Keratinocyte (primary cell): ENCODE measurements at regions not wholly inside any gene's neighbourhood (a gene's known extent, or its start where the extent isn't known, plus 50 kb on each side); places are given as distances from the start of the nearest gene placed in this dataset.
A peak's percentile ranks its signal among the peaks of the same experiment; 100 is the strongest.

Source experiments
- DNase-seq: peaks from one replicate; pipeline ENCODE4 v3.0.0-alpha.2; 2011; ENCODE audit warnings: low read depth, missing footprints, low spot score
- FAIRE-seq: peaks from 2 replicates; lab custom pipeline; 2011; peaks lifted over from hg19 to GRCh38; lab: Jason Lieb, UNC
- H2AFZ ChIP-seq: 2 replicates; pipeline ENCODE4 v1.6.0; 2012; ENCODE audit warnings: low read length, control low read depth, inconsistent platforms; ENCODE audit not compliant: control insufficient read depth
- H3K27ac ChIP-seq: 2 replicates; pipeline ENCODE4 v1.5.1; 2011; ENCODE audit warnings: low read length; ENCODE audit not compliant: control insufficient read depth, insufficient read depth
- H3K27me3 ChIP-seq: 3 replicates; pipeline ENCODE4 v1.6.0; 2011; ENCODE audit warnings: low read length; ENCODE audit not compliant: control insufficient read depth, insufficient read depth; ENCODE audit errors: extremely low read depth
- H3K36me3 ChIP-seq, 2 experiments: 2 replicates in 1 of 2; 3 replicates in 1 of 2; pipeline ENCODE4 v1.5.1; 2011; ENCODE audit warnings: low read length in 2 of 2, mild to moderate bottlenecking in 1 of 2; ENCODE audit not compliant: control insufficient read depth in 2 of 2, insufficient read depth in 2 of 2; ENCODE audit errors: extremely low read depth in 1 of 2
- H3K4me1 ChIP-seq: 3 replicates; pipeline ENCODE4 v1.5.1; 2011; ENCODE audit warnings: low read length; ENCODE audit not compliant: control insufficient read depth, insufficient read depth; ENCODE audit errors: extremely low read depth
- H3K4me2 ChIP-seq: 3 replicates; pipeline ENCODE4 v1.6.0; 2011; ENCODE audit warnings: low read depth, low read length; ENCODE audit not compliant: control insufficient read depth, insufficient read depth; ENCODE audit errors: extremely low read depth
- H3K4me3 ChIP-seq, 3 experiments: fragments of 200-600 bp in 1 of 3; sonication (generic) in 1 of 3; 2 replicates in 2 of 3; 3 replicates in 1 of 3; pipeline ENCODE4 v1.5.1; 2011 to 2016; ENCODE audit warnings: low read length in 3 of 3, mild to moderate bottlenecking in 3 of 3, control low read depth in 2 of 3, inconsistent platforms in 1 of 3, low read depth in 1 of 3, mixed read lengths in 1 of 3, mixed run types in 1 of 3, moderate library complexity in 1 of 3; ENCODE audit not compliant: control insufficient read depth in 2 of 3, insufficient read depth in 2 of 3; ENCODE audit errors: extremely low read depth in 1 of 3
- H3K79me2 ChIP-seq: 2 replicates; pipeline ENCODE4 v1.6.0; 2012; ENCODE audit warnings: low read length; ENCODE audit not compliant: control insufficient read depth, insufficient read depth
- H3K9ac ChIP-seq: 3 replicates; pipeline ENCODE4 v1.6.0; 2011; ENCODE audit warnings: low read length; ENCODE audit not compliant: control insufficient read depth, insufficient read depth; ENCODE audit errors: extremely low read depth
- H3K9me1 ChIP-seq: 3 replicates; pipeline ENCODE4 v1.6.0; 2011; ENCODE audit warnings: low read length; ENCODE audit not compliant: control insufficient read depth, insufficient read depth; ENCODE audit errors: extremely low read depth
- H3K9me3 ChIP-seq: 2 replicates; pipeline ENCODE4 v1.5.1; 2012; ENCODE audit warnings: low read depth, low read length; ENCODE audit not compliant: control insufficient read depth
- H4K20me1 ChIP-seq: 3 replicates; pipeline ENCODE4 v1.6.0; 2011; ENCODE audit warnings: low read length; ENCODE audit not compliant: control insufficient read depth, insufficient read depth; ENCODE audit errors: extremely low read depth
- EZH2 ChIP-seq: IDR thresholded peaks from one replicate; pipeline ENCODE4 v1.6.1; 2012; ENCODE audit warnings: inconsistent platforms, mild to moderate bottlenecking, low read length, moderate library complexity
- dilution Hi-C: fragments of 300-500 bp; cut with MboI; formaldehyde crosslinking; loops from one replicate; pipeline ENCODE4 v1.7.0; 2020; ENCODE audit warnings: low sequenced_read_pairs; ENCODE audit not compliant: extremely low pct_ligation_motif_present
- TF ChIP-seq, protein P1 (sequence below), 3 experiments: IDR thresholded peaks in 1 of 3; conservative IDR thresholded peaks in 1 of 3; optimal IDR thresholded peaks in 1 of 3; 2 replicates in 2 of 3; 3 replicates in 1 of 3; pipeline versions ENCODE3 to v1.5.1; 2011; ENCODE audit warnings: low read length in 3 of 3, mild to moderate bottlenecking in 3 of 3, moderate library complexity in 2 of 3, control low read depth in 1 of 3, inconsistent platforms in 1 of 3; ENCODE audit not compliant: insufficient read depth in 2 of 3; ENCODE audit errors: extremely low read depth in 1 of 3

DNA sequence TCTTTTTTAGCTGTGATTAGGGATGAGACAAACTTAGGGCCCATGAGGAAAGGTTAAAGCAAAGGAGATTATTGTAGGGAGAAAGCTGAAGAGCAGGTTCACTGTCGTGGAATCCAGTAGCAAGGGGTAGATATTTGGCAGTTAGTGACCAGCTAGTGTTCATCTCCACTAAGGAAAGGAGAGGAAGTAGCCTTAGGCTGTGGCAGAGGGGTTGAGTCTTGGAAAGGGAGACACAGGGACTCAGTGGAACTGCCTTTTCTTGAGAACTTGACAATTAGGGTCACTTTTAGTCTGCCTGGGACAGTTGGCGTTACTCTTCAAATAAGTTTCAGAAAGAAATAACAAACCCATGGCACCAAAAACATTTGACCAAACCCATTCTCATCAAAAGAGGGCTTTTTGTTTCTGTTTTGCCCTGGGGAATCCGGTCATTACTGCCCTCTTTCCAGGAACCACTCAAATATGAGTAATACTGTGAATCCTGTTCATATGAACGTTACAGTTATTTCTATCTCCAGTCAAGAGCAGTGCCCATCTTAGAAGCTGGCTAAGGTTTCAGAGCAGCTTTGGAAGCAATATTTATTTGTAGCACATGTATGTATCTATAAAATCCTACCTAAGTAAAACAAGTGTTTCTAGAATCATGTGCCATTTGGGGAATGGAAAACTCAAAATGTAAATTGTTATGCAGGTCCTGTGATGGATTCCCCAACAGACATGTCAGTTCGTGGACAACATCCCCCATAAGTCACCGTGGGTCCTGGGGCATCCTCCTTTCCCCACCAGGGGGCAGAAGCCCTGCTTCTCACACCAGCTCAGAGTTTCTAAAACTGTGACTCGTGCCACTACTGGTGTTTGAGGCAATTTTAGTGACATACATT lies 77.3 kb upstream of the PHLPP1 start:
- no peak overlapping the region for H3K4me2 ChIP-seq
- TF ChIP-seq, protein P1, sequence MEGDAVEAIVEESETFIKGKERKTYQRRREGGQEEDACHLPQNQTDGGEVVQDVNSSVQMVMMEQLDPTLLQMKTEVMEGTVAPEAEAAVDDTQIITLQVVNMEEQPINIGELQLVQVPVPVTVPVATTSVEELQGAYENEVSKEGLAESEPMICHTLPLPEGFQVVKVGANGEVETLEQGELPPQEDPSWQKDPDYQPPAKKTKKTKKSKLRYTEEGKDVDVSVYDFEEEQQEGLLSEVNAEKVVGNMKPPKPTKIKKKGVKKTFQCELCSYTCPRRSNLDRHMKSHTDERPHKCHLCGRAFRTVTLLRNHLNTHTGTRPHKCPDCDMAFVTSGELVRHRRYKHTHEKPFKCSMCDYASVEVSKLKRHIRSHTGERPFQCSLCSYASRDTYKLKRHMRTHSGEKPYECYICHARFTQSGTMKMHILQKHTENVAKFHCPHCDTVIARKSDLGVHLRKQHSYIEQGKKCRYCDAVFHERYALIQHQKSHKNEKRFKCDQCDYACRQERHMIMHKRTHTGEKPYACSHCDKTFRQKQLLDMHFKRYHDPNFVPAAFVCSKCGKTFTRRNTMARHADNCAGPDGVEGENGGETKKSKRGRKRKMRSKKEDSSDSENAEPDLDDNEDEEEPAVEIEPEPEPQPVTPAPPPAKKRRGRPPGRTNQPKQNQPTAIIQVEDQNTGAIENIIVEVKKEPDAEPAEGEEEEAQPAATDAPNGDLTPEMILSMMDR (optimal IDR thresholded peaks at IDR 0.05 in 1 of 3, IDR thresholded peaks at IDR 0.05 in 1 of 3, conservative IDR thresholded peaks at IDR 0.05 in 1 of 3; ENCODE audit: extremely low read depth in 1 of 3, insufficient read depth in 2 of 3, low read length in 3 of 3): peak; percentile 62 to 73 (median 72)
- no peak for TF ChIP-seq EZH2
- no peak overlapping the region for H2AFZ ChIP-seq
- H3K9ac ChIP-seq: no peak overlapping the region
- H3K4me1 ChIP-seq: peaks cover 15% of the 10 kb centered on the region
- H4K20me1 ChIP-seq: no peaks in the 10 kb centered on the region
- H3K27me3 ChIP-seq: no peaks in the 10 kb centered on the region
- H3K36me3 ChIP-seq: no peaks in the 10 kb centered on the region
- peak; percentile 2 for DNase-seq
- no peak overlapping the region for H3K27ac ChIP-seq
- H3K9me3 ChIP-seq: no peaks in the 10 kb centered on the region
- no peak for FAIRE-seq
- dilution Hi-C loops: no loop called here
- H3K9me1 ChIP-seq: no peaks in the 10 kb centered on the region
- no peak overlapping the region for H3K4me3 ChIP-seq
- no peaks in the 10 kb centered on the region for H3K79me2 ChIP-seq

DNA sequence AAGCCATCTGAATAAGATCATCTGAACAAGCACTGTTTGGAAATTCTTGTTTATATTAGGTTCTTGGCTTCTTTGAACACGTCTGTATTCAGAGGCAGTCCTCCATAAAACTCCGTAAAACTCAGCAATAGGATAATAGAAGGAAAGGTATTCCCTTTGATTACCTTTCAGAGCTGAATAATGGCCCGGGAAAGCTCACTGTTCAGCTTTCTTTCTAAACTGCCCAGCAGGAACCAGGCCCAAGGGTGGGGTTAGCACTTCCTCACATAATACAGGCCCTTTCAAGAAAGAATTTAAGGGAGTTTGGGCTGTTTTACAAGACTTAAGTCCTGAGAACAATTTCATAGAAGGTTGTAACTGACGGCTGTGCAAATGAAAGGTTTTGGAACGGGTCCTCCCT lies 72.2 kb upstream of the PHLPP1 start:
- H3K9me1 ChIP-seq: no peaks in the 10 kb centered on the region
- H3K27ac ChIP-seq: no peak overlapping the region
- no peak overlapping the region for H3K9ac ChIP-seq
- H3K4me1 ChIP-seq: no peaks in the 10 kb centered on the region
- FAIRE-seq: no peak
- H3K36me3 ChIP-seq: no peaks in the 10 kb centered on the region
- DNase-seq: no peak
- H3K9me3 ChIP-seq: no peaks in the 10 kb centered on the region
- H3K79me2 ChIP-seq: no peaks in the 10 kb centered on the region
- H2AFZ ChIP-seq: no peak overlapping the region
- TF ChIP-seq, protein P1 (optimal IDR thresholded peaks at IDR 0.05 in 1 of 3, IDR thresholded peaks at IDR 0.05 in 1 of 3, conservative IDR thresholded peaks at IDR 0.05 in 1 of 3; ENCODE audit: extremely low read depth in 1 of 3, insufficient read depth in 2 of 3, low read length in 3 of 3): no peak
- no peak for TF ChIP-seq EZH2
- dilution Hi-C loops: no loop called here
- no peak overlapping the region for H3K4me2 ChIP-seq
- H3K27me3 ChIP-seq: no peaks in the 10 kb centered on the region
- H4K20me1 ChIP-seq: no peaks in the 10 kb centered on the region
- H3K4me3 ChIP-seq: no peak overlapping the region
